ENCODE measurements at regions not wholly inside any gene's neighbourhood (a gene's known extent, or its start where the extent isn't known, plus 50 kb on each side); places are given as distances from the start of the nearest gene placed in this dataset.
A peak's percentile ranks its signal among the peaks of the same experiment; 100 is the strongest.

- intact Hi-C loops (cut with DNase I; ENCODE audit: low total_unique reads) = no loop called here
- no peak overlapping the region for H3K4me3 ChIP-seq
- TF ChIP-seq POLR2A (IDR thresholded peaks at IDR 0.05) (no peak), POLR2AphosphoS5 (IDR thresholded peaks at IDR 0.05) (no peak)
- TF ChIP-seq, protein P1, sequence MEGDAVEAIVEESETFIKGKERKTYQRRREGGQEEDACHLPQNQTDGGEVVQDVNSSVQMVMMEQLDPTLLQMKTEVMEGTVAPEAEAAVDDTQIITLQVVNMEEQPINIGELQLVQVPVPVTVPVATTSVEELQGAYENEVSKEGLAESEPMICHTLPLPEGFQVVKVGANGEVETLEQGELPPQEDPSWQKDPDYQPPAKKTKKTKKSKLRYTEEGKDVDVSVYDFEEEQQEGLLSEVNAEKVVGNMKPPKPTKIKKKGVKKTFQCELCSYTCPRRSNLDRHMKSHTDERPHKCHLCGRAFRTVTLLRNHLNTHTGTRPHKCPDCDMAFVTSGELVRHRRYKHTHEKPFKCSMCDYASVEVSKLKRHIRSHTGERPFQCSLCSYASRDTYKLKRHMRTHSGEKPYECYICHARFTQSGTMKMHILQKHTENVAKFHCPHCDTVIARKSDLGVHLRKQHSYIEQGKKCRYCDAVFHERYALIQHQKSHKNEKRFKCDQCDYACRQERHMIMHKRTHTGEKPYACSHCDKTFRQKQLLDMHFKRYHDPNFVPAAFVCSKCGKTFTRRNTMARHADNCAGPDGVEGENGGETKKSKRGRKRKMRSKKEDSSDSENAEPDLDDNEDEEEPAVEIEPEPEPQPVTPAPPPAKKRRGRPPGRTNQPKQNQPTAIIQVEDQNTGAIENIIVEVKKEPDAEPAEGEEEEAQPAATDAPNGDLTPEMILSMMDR (IDR thresholded peaks at IDR 0.05) = no peak
- H3K9me3 ChIP-seq = no peaks in the 10 kb centered on the region
- no peak for DNase-seq (ENCODE audit: low spot score in 2 of 2)
- no peak overlapping the region for H3K27ac ChIP-seq
- no peaks in the 10 kb centered on the region for H3K4me1 ChIP-seq
- H3K36me3 ChIP-seq = no peaks in the 10 kb centered on the region
- no peaks in the 10 kb centered on the region for H3K27me3 ChIP-seq
These were observed 64.1 kb upstream of the HS3ST4 start for GRCh38 chr16:25627641-25628040.

GRCh38 chr16:25626172-25626571, 65.6 kb upstream of the HS3ST4 start:
- Histone ChIP-seq H3K27ac (peak overlapping the region; percentile 3 to 60), H3K27me3 (no peaks in the 10 kb centered on the region), H3K4me1 (no peaks in the 10 kb centered on the region), H3K4me3 (no peak overlapping the region), H3K36me3 (no peaks in the 10 kb centered on the region), H3K9me3 (no peaks in the 10 kb centered on the region)
- intact Hi-C loops (cut with DNase I; ENCODE audit: low total_unique reads) = no loop called here
- DNase-seq (ENCODE audit: low spot score in 2 of 2) = no peak
- TF ChIP-seq, protein P1 (IDR thresholded peaks at IDR 0.05) = no peak
- no peak for TF ChIP-seq POLR2A (IDR thresholded peaks at IDR 0.05)
- TF ChIP-seq POLR2AphosphoS5 (IDR thresholded peaks at IDR 0.05) = no peak

- Histone ChIP-seq H3K27ac (peak overlapping the region; percentile 3 to 60), H3K9me3 (no peaks in the 10 kb centered on the region), H3K4me3 (no peak overlapping the region), H3K36me3 (no peaks in the 10 kb centered on the region), H3K4me1 (no peaks in the 10 kb centered on the region), H3K27me3 (no peaks in the 10 kb centered on the region)
- DNase-seq (ENCODE audit: low spot score in 2 of 2) = peak in 1 of 2 donors; percentile 42
- intact Hi-C loops (cut with DNase I; ENCODE audit: low total_unique reads) = no loop called here
- no peak for TF ChIP-seq POLR2AphosphoS5 (IDR thresholded peaks at IDR 0.05)
- TF ChIP-seq POLR2A (IDR thresholded peaks at IDR 0.05) = no peak
- TF ChIP-seq, protein P1 (IDR thresholded peaks at IDR 0.05) = no peak
These were observed 66.1 kb upstream of the HS3ST4 start for GRCh38 chr16:25625620-25626019.

GRCh38 chr16:25614716-25615265, 77.0 kb upstream of the HS3ST4 start:
- H3K4me3 ChIP-seq = no peak overlapping the region
- intact Hi-C loops (cut with DNase I; ENCODE audit: low total_unique reads) = no loop called here
- no peaks in the 10 kb centered on the region for H3K9me3 ChIP-seq
- DNase-seq (ENCODE audit: low spot score in 2 of 2) = no peak
- no peak for TF ChIP-seq POLR2A (IDR thresholded peaks at IDR 0.05)
- no peak overlapping the region for H3K27ac ChIP-seq
- no peaks in the 10 kb centered on the region for H3K36me3 ChIP-seq
- H3K27me3 ChIP-seq = no peaks in the 10 kb centered on the region
- no peaks in the 10 kb centered on the region for H3K4me1 ChIP-seq

- H3K36me3 ChIP-seq = no peaks in the 10 kb centered on the region
- H3K27me3 ChIP-seq = no peaks in the 10 kb centered on the region
- no peaks in the 10 kb centered on the region for H3K4me1 ChIP-seq
- H3K27ac ChIP-seq = no peak overlapping the region
- no peaks in the 10 kb centered on the region for H3K9me3 ChIP-seq
- TF ChIP-seq, protein P1 (IDR thresholded peaks at IDR 0.05) = no peak
- TF ChIP-seq POLR2A (IDR thresholded peaks at IDR 0.05) = no peak
- TF ChIP-seq POLR2AphosphoS5 (IDR thresholded peaks at IDR 0.05) = no peak
- DNase-seq (ENCODE audit: low spot score in 2 of 2) = no peak
- no peak overlapping the region for H3K4me3 ChIP-seq
- intact Hi-C loops (cut with DNase I; ENCODE audit: low total_unique reads) = no loop called here
These were observed 77.8 kb upstream of the HS3ST4 start for GRCh38 chr16:25613931-25614330.

DNA sequence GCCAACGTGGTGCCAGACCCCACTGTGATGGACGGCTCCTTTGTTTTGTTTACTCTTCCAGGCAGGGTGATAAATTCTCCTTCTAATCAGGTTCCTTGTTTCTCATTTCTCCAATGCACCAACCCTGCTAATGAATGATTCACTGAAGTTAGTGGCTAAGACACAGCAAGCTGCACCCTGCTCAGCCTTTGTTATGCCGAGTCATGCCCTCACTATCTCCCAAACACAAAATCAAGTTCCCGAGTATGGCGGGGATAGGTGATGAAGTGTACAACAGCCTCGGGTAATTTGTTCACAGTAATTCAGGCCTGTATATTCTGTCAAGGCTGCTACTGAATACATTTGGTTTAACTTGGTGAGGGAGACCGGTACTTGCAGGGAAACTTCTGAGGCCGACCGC, 83.8 kb upstream of the HS3ST4 start:
- H3K27ac ChIP-seq = no peak overlapping the region
- intact Hi-C loops (cut with DNase I; ENCODE audit: low total_unique reads) = no loop called here
- H3K4me1 ChIP-seq = no peaks in the 10 kb centered on the region
- no peaks in the 10 kb centered on the region for H3K9me3 ChIP-seq
- H3K4me3 ChIP-seq = no peak overlapping the region
- TF ChIP-seq POLR2A (IDR thresholded peaks at IDR 0.05) (no peak), POLR2AphosphoS5 (IDR thresholded peaks at IDR 0.05) (no peak)
- TF ChIP-seq, protein P1 (IDR thresholded peaks at IDR 0.05) = no peak
- no peaks in the 10 kb centered on the region for H3K27me3 ChIP-seq
- H3K36me3 ChIP-seq = no peaks in the 10 kb centered on the region
- DNase-seq (ENCODE audit: low spot score in 2 of 2) = no peak
